ENCODE measurements at regions not wholly inside any gene's neighbourhood (a gene's known extent, or its start where the extent isn't known, plus 50 kb on each side); places are given as distances from the start of the nearest gene placed in this dataset.

GRCh38 chr4:62548765-62549164 lies 1348.6 kb downstream of the ADGRL3 start:
- Histone ChIP-seq H3K27ac (ENCODE audit: low read depth, low read length, severe bottlenecking) (no peak overlapping the region), H3K4me1 (ENCODE audit: control insufficient read depth, insufficient read depth, low read length, poor library complexity, severe bottlenecking) (no peaks in the 10 kb centered on the region), H3K36me3 (ENCODE audit: control insufficient read depth, insufficient read depth, low read length) (no peaks in the 10 kb centered on the region), H3K4me3 (ENCODE audit: extremely low read depth, insufficient read depth, low read length, poor library complexity, severe bottlenecking) (no peak overlapping the region), H3K9me3 (ENCODE audit: control insufficient read depth, low read length) (no peaks in the 10 kb centered on the region)

- Histone ChIP-seq H3K9me3 (ENCODE audit: control insufficient read depth, low read length) (no peaks in the 10 kb centered on the region), H3K4me1 (ENCODE audit: control insufficient read depth, insufficient read depth, low read length, poor library complexity, severe bottlenecking) (no peaks in the 10 kb centered on the region), H3K36me3 (ENCODE audit: control insufficient read depth, insufficient read depth, low read length) (no peaks in the 10 kb centered on the region), H3K27ac (ENCODE audit: low read depth, low read length, severe bottlenecking) (no peak overlapping the region), H3K4me3 (ENCODE audit: extremely low read depth, insufficient read depth, low read length, poor library complexity, severe bottlenecking) (no peak overlapping the region)
- 72 to 84% methylated on average over 10 to 11 of the region's 13 CpGs for WGBS, 2 experiments (ENCODE audit: insufficient coverage in 2 of 2)
These were observed 1348.0 kb downstream of the ADGRL3 start for GRCh38 chr4:62548108-62548524.

GRCh38 chr4:62544428-62544827 lies 1344.3 kb downstream of the ADGRL3 start:
- Histone ChIP-seq H3K36me3 (ENCODE audit: control insufficient read depth, insufficient read depth, low read length) (no peaks in the 10 kb centered on the region), H3K9me3 (ENCODE audit: control insufficient read depth, low read length) (no peaks in the 10 kb centered on the region), H3K4me3 (ENCODE audit: extremely low read depth, insufficient read depth, low read length, poor library complexity, severe bottlenecking) (no peak overlapping the region), H3K27ac (ENCODE audit: low read depth, low read length, severe bottlenecking) (no peak overlapping the region), H3K4me1 (ENCODE audit: control insufficient read depth, insufficient read depth, low read length, poor library complexity, severe bottlenecking) (no peaks in the 10 kb centered on the region)
- 94 to 100% methylated on average over 1 to 2 of the region's 3 CpGs for WGBS, 2 experiments (ENCODE audit: insufficient coverage in 2 of 2)

GRCh38 chr4:62543002-62543401 lies 1342.9 kb downstream of the ADGRL3 start:
- no peaks in the 10 kb centered on the region for H3K4me1 ChIP-seq (ENCODE audit: control insufficient read depth, insufficient read depth, low read length, poor library complexity, severe bottlenecking)
- no peak overlapping the region for H3K27ac ChIP-seq (ENCODE audit: low read depth, low read length, severe bottlenecking)
- H3K36me3 ChIP-seq (ENCODE audit: control insufficient read depth, insufficient read depth, low read length): no peaks in the 10 kb centered on the region
- WGBS, 2 experiments (ENCODE audit: insufficient coverage in 2 of 2): no CpG with 5 or more reads among the region's 2 CpGs
- peaks cover 4% of the 10 kb centered on the region for H3K9me3 ChIP-seq (ENCODE audit: control insufficient read depth, low read length)
- no peak overlapping the region for H3K4me3 ChIP-seq (ENCODE audit: extremely low read depth, insufficient read depth, low read length, poor library complexity, severe bottlenecking)

GRCh38 chr4:62533573-62533972 lies 1333.4 kb downstream of the ADGRL3 start:
- Histone ChIP-seq H3K4me3 (ENCODE audit: extremely low read depth, insufficient read depth, low read length, poor library complexity, severe bottlenecking) (no peak overlapping the region), H3K36me3 (ENCODE audit: control insufficient read depth, insufficient read depth, low read length) (no peaks in the 10 kb centered on the region), H3K9me3 (ENCODE audit: control insufficient read depth, low read length) (no peaks in the 10 kb centered on the region), H3K4me1 (ENCODE audit: control insufficient read depth, insufficient read depth, low read length, poor library complexity, severe bottlenecking) (no peaks in the 10 kb centered on the region), H3K27ac (ENCODE audit: low read depth, low read length, severe bottlenecking) (no peak overlapping the region)

- H3K27ac ChIP-seq (ENCODE audit: low read depth, low read length, severe bottlenecking): no peak overlapping the region
- no peaks in the 10 kb centered on the region for H3K9me3 ChIP-seq (ENCODE audit: control insufficient read depth, low read length)
These were observed 1331.6 kb downstream of the ADGRL3 start for GRCh38 chr4:62531731-62532130.

GRCh38 chr4:62531264-62531663 lies 1331.1 kb downstream of the ADGRL3 start:
- Histone ChIP-seq H3K36me3 (ENCODE audit: control insufficient read depth, insufficient read depth, low read length) (no peaks in the 10 kb centered on the region), H3K4me3 (ENCODE audit: extremely low read depth, insufficient read depth, low read length, poor library complexity, severe bottlenecking) (no peak overlapping the region), H3K27ac (ENCODE audit: low read depth, low read length, severe bottlenecking) (no peak overlapping the region), H3K4me1 (ENCODE audit: control insufficient read depth, insufficient read depth, low read length, poor library complexity, severe bottlenecking) (no peaks in the 10 kb centered on the region), H3K9me3 (ENCODE audit: control insufficient read depth, low read length) (no peaks in the 10 kb centered on the region)
- WGBS, 2 experiments (ENCODE audit: insufficient coverage in 2 of 2): 29 to 30% methylated on average over 1 of the region's 1 CpG

More at GRCh38 chr4:62531731-62532130, 1331.6 kb downstream of the ADGRL3 start:
- no peak overlapping the region for H3K4me3 ChIP-seq (ENCODE audit: extremely low read depth, insufficient read depth, low read length, poor library complexity, severe bottlenecking)
- H3K4me1 ChIP-seq (ENCODE audit: control insufficient read depth, insufficient read depth, low read length, poor library complexity, severe bottlenecking): no peaks in the 10 kb centered on the region
- H3K36me3 ChIP-seq (ENCODE audit: control insufficient read depth, insufficient read depth, low read length): no peaks in the 10 kb centered on the region
- 82% methylated on average over 1 of the region's 1 CpG; no CpG with 5 or more reads in 1 of the 2 experiments for WGBS, 2 experiments (ENCODE audit: insufficient coverage in 2 of 2)

- no peaks in the 10 kb centered on the region for H3K36me3 ChIP-seq (ENCODE audit: control insufficient read depth, insufficient read depth, low read length)
- H3K4me1 ChIP-seq (ENCODE audit: control insufficient read depth, insufficient read depth, low read length, poor library complexity, severe bottlenecking): no peaks in the 10 kb centered on the region
- no peak overlapping the region for H3K27ac ChIP-seq (ENCODE audit: low read depth, low read length, severe bottlenecking)
- 75 to 100% methylated on average over 1 to 2 of the region's 2 CpGs for WGBS, 2 experiments (ENCODE audit: insufficient coverage in 2 of 2)
- no peak overlapping the region for H3K4me3 ChIP-seq (ENCODE audit: extremely low read depth, insufficient read depth, low read length, poor library complexity, severe bottlenecking)
- no peaks in the 10 kb centered on the region for H3K9me3 ChIP-seq (ENCODE audit: control insufficient read depth, low read length)
These were observed 1328.7 kb downstream of the ADGRL3 start for GRCh38 chr4:62528874-62529273.

- 98 to 99% methylated on average over 11 to 12 of the region's 12 CpGs for WGBS, 2 experiments (ENCODE audit: insufficient coverage in 2 of 2)
- H3K4me1 ChIP-seq (ENCODE audit: control insufficient read depth, insufficient read depth, low read length, poor library complexity, severe bottlenecking): no peaks in the 10 kb centered on the region
- no peaks in the 10 kb centered on the region for H3K9me3 ChIP-seq (ENCODE audit: control insufficient read depth, low read length)
- H3K36me3 ChIP-seq (ENCODE audit: control insufficient read depth, insufficient read depth, low read length): no peaks in the 10 kb centered on the region
- no peak overlapping the region for H3K27ac ChIP-seq (ENCODE audit: low read depth, low read length, severe bottlenecking)
- no peak overlapping the region for H3K4me3 ChIP-seq (ENCODE audit: extremely low read depth, insufficient read depth, low read length, poor library complexity, severe bottlenecking)
These were observed 1326.5 kb downstream of the ADGRL3 start for GRCh38 chr4:62526671-62527070.

- Histone ChIP-seq H3K9me3 (ENCODE audit: control insufficient read depth, low read length) (no peaks in the 10 kb centered on the region), H3K27ac (ENCODE audit: low read depth, low read length, severe bottlenecking) (no peak overlapping the region), H3K4me3 (ENCODE audit: extremely low read depth, insufficient read depth, low read length, poor library complexity, severe bottlenecking) (no peak overlapping the region), H3K36me3 (ENCODE audit: control insufficient read depth, insufficient read depth, low read length) (no peaks in the 10 kb centered on the region), H3K4me1 (ENCODE audit: control insufficient read depth, insufficient read depth, low read length, poor library complexity, severe bottlenecking) (no peaks in the 10 kb centered on the region)
These were observed 1323.1 kb downstream of the ADGRL3 start for GRCh38 chr4:62523256-62523655.

GRCh38 chr4:62522273-62522672 lies 1322.1 kb downstream of the ADGRL3 start:
- Histone ChIP-seq H3K4me1 (ENCODE audit: control insufficient read depth, insufficient read depth, low read length, poor library complexity, severe bottlenecking) (peaks cover 4% of the 10 kb centered on the region), H3K9me3 (ENCODE audit: control insufficient read depth, low read length) (no peaks in the 10 kb centered on the region), H3K27ac (ENCODE audit: low read depth, low read length, severe bottlenecking) (no peak overlapping the region), H3K4me3 (ENCODE audit: extremely low read depth, insufficient read depth, low read length, poor library complexity, severe bottlenecking) (no peak overlapping the region), H3K36me3 (ENCODE audit: control insufficient read depth, insufficient read depth, low read length) (no peaks in the 10 kb centered on the region)
- 91 to 98% methylated on average over 11 of the region's 11 CpGs for WGBS, 2 experiments (ENCODE audit: insufficient coverage in 2 of 2)

GRCh38 chr4:62517716-62518115 lies 1317.6 kb downstream of the ADGRL3 start:
- no peak overlapping the region for H3K4me3 ChIP-seq (ENCODE audit: extremely low read depth, insufficient read depth, low read length, poor library complexity, severe bottlenecking)
- no peaks in the 10 kb centered on the region for H3K36me3 ChIP-seq (ENCODE audit: control insufficient read depth, insufficient read depth, low read length)
- no peaks in the 10 kb centered on the region for H3K9me3 ChIP-seq (ENCODE audit: control insufficient read depth, low read length)
- H3K4me1 ChIP-seq (ENCODE audit: control insufficient read depth, insufficient read depth, low read length, poor library complexity, severe bottlenecking): peaks cover 16% of the 10 kb centered on the region
- 100% methylated on average over 1 of the region's 1 CpG; no CpG with 5 or more reads in 1 of the 2 experiments for WGBS, 2 experiments (ENCODE audit: insufficient coverage in 2 of 2)
- no peak overlapping the region for H3K27ac ChIP-seq (ENCODE audit: low read depth, low read length, severe bottlenecking)

Measured in mesodermal cell (in vitro differentiated cells).